NCI-H1092 treated with DMSO at 0.1 percent for 48 hours (cell line): ENCODE measurements at regions not wholly inside any gene's neighbourhood (a gene's known extent, or its start where the extent isn't known, plus 50 kb on each side); places are given as distances from the start of the nearest gene placed in this dataset.
"Not testable (repeated sequence)": the region's sequence is repeated elsewhere in the genome, so short reads cannot be mapped to it uniquely, and the experiment has no call there.

Experiments
- DNase-seq: peaks from one replicate; lab custom pipeline; 2025; lab: John Stamatoyannopoulos, UW

DNA sequence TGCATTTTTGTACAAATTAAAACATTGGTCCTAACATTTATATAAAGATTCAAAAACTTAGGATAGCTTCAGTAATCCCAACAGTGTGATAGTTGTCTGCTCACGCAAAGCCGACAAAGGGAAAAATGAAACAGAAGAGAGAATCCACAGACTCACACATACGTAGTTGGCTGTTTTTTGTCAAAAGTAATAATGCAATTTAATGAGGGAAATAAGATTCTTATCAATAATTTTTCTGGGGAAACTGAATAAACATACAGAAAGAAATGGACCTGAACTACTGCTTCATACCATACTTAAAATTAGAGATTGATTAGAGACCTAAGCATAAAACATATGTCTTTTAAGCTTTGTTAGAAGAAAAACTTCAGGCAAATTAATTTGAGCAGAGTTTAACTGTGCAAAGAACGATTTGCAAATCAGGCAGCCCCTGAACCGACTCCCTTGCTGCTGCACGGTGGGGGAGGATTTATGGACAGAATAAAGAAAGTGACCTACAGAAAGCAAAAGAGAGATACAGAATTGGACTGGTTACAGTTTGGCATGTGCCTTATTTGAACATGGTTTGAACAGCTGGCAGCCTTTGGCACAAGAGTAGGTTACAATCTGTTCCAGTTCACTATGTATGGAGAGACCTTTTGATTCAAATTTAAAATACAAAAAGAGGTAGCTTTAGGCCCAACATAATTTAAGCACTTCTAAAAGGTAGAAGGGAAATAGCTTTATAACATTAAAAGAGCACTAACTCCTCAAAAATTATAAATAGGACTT is 64.9 kb upstream of the CTSV start:
- DNase-seq, result peak; percentile 96

DNA sequence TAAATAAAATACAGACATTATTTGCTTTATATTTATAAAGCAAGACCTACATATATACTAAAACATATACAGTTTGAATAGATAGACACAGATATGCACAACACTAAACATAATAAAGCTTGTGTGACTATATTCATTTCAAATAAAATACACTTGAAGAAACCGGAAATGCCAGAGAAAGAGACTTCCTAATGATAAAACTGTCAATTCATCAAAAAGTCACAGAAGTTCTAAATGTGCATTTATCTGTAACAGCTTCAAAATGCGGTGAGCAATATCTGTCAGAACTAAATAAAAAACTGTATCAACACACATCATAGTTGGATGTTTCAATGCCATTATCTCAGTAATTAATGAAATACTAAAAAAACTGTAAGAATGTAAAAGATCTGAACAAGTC is 60.6 kb upstream of the CTSV start:
- not testable (repeated sequence) for DNase-seq

DNA sequence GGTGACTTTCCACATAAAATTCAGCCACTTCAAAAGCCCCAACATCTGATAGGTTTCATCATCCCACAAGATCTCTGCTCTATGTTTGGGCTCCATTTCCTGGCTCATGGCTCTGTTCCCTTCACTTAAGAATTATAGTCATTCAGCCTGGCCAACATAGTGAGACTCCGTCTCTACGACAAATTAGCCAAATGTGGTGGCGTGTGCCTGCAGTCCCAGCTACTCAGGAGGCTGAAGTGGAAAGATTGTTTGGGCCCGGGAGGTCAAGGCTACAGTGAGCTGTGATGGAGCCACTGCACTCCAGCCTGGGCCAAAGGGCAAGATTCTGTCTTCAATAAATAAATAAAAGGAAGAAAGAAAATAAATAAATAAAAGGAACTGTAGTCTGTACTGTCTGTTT is 57.9 kb upstream of the CTSV start:
- no peak for DNase-seq

DNA sequence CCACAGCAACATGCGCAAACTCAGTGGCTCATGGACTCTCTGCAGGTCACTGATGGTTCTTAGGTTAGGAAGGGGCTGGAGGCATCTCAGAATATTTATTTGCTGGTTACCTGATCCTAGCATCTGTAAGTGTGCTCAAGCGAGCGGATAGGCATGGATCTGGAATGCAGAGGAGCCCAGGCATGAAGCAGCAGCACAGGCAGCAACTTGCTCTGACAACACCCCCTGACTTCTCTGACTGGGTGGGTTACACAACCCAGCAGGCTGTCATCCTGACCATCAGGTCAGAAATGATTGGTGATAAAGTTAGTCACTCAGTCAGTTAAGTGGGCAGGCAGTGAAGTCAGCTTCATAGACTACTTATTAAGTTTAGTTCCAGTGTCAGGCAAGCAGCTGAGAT is 50.4 kb upstream of the CTSV start:
- DNase-seq, result not testable (repeated sequence)
